Left lung (tissue), 4 donors: ENCODE measurements at regions not wholly inside any gene's neighbourhood (a gene's known extent, or its start where the extent isn't known, plus 50 kb on each side); places are given as distances from the start of the nearest gene placed in this dataset.

Experiments
- ATAC-seq: fragments of 200-7000 bp; cut with Tn5 transposase; one replicate; pipeline ENCODE4 v1.9.1; 2020; ENCODE audit warnings: moderate library complexity
- DNase-seq, 4 donors: peaks; one replicate each; pipeline ENCODE4 v3.0.0-alpha.2; 2013 to 2020
- H3K27ac ChIP-seq, 2 donors: fragments of 200-600 bp; sonication (generic) in 1 of 2; one replicate each; pipeline versions ENCODE4 v1.5.0 to v1.8.0; 2020 to 2021
- H3K27me3 ChIP-seq, 2 donors: fragments of 200-600 bp; sonication (generic) in 1 of 2; one replicate each; pipeline versions ENCODE4 v1.5.0 to v1.8.0; 2020 to 2021
- H3K36me3 ChIP-seq, 2 donors: fragments of 200-600 bp; sonication (generic) in 1 of 2; one replicate each; pipeline versions ENCODE4 v1.5.0 to v1.8.0; 2020 to 2021
- H3K4me1 ChIP-seq, 2 donors: fragments of 200-600 bp; one replicate each; pipeline ENCODE4 v1.8.0; 2021
- H3K4me3 ChIP-seq, 2 donors: fragments of 200-600 bp; sonication (generic) in 1 of 2; one replicate each; pipeline versions ENCODE4 v1.5.0 to v1.8.0; 2020 to 2021; ENCODE audit warnings: mild to moderate bottlenecking in 1 of 2
- H3K9me3 ChIP-seq, 2 donors: fragments of 200-600 bp; sonication (generic) in 1 of 2; one replicate each; pipeline versions ENCODE4 v1.5.0 to v1.8.0; 2020 to 2021
- CTCF ChIP-seq, 2 donors: fragments of 200-600 bp; sonication (generic) in 1 of 2; IDR thresholded peaks; one replicate each; pipeline versions ENCODE4 v1.5.0 to v1.8.0; 2021; ENCODE audit warnings: antibody characterized with exemption in 2 of 2
- intact Hi-C, 2 donors: fragments of 100-400 bp; cut with DNase I; formaldehyde crosslinking; loops; one replicate each; pipeline versions ENCODE4 v1.11.2 to v1.14.2; 2022
- donor health status: DM: no; HTN: yes; CAD: no.
- donor health status: DM: no; HTN: no; CAD: no.

GRCh38 chr20:40961686-40962640 is 66.7 kb upstream of the TOP1 start:
- Histone ChIP-seq H3K4me1 (peaks cover 0 to 20% of the 10 kb centered on the region in 2 donors), H3K27me3 (no peaks in the 10 kb centered on the region), H3K9me3 (no peaks in the 10 kb centered on the region), H3K36me3 (no peaks in the 10 kb centered on the region), H3K27ac (no peak overlapping the region), H3K4me3 (no peak overlapping the region)
- TF ChIP-seq CTCF (IDR thresholded peaks at IDR 0.05), result no peak
- intact Hi-C loops, result no loop called here
- no peak for DNase-seq
- no peak for ATAC-seq

GRCh38 chr20:40962733-40963504 is 65.7 kb upstream of the TOP1 start:
- H3K36me3 ChIP-seq, result no peaks in the 10 kb centered on the region
- peak; percentile 94 for TF ChIP-seq CTCF (IDR thresholded peaks at IDR 0.05)
- no peak overlapping the region for H3K27ac ChIP-seq

GRCh38 chr20:40963505-40963845 is 65.1 kb upstream of the TOP1 start:
- Histone ChIP-seq H3K27me3 (no peaks in the 10 kb centered on the region), H3K4me3 (no peak overlapping the region), H3K9me3 (no peaks in the 10 kb centered on the region), H3K36me3 (no peaks in the 10 kb centered on the region), H3K27ac (no peak overlapping the region), H3K4me1 (peaks cover 0 to 20% of the 10 kb centered on the region in 2 donors)
- ATAC-seq, result no peak
- no peak for DNase-seq
- intact Hi-C loops, result no loop called here
- no peak for TF ChIP-seq CTCF (IDR thresholded peaks at IDR 0.05)

More at GRCh38 chr20:40962733-40963504, 65.7 kb upstream of the TOP1 start:
- Histone ChIP-seq H3K4me1 (peaks cover 0 to 20% of the 10 kb centered on the region in 2 donors), H3K27me3 (no peaks in the 10 kb centered on the region), H3K9me3 (no peaks in the 10 kb centered on the region), H3K4me3 (no peak overlapping the region)
- ATAC-seq (peak; percentile 94), DNase-seq (peak; percentile 57 to 89 (median 76))
- intact Hi-C loops, result no loop called here

GRCh38 chr20:40965671-40966070 is 63.0 kb upstream of the TOP1 start:
- Histone ChIP-seq H3K27me3 (peaks cover 0 to 9% of the 10 kb centered on the region in 2 donors), H3K27ac (no peak overlapping the region), H3K4me1 (peaks cover 0 to 26% of the 10 kb centered on the region in 2 donors), H3K36me3 (no peaks in the 10 kb centered on the region), H3K9me3 (no peaks in the 10 kb centered on the region), H3K4me3 (no peak overlapping the region)
- intact Hi-C loops, result loop anchor here in 1 of 2 donors (5.0 kb wide), 1 partner anchor 132 kb away; no protein-coding TSS in a partner anchor
- no peak for TF ChIP-seq CTCF (IDR thresholded peaks at IDR 0.05)
- DNase-seq (no peak), ATAC-seq (no peak)

- no peak for TF ChIP-seq CTCF (IDR thresholded peaks at IDR 0.05)
- H3K4me1 ChIP-seq, result peaks cover 0 to 26% of the 10 kb centered on the region in 2 donors
- H3K4me3 ChIP-seq, result no peak overlapping the region
- intact Hi-C loops, result loop anchor here in 1 of 2 donors (5.0 kb wide), 1 partner anchor 131 kb away; no protein-coding TSS in a partner anchor
- H3K27me3 ChIP-seq, result peaks cover 0 to 9% of the 10 kb centered on the region in 2 donors
- H3K9me3 ChIP-seq, result no peaks in the 10 kb centered on the region
- no peak overlapping the region for H3K27ac ChIP-seq
- no peaks in the 10 kb centered on the region for H3K36me3 ChIP-seq
- no peak for ATAC-seq
- no peak for DNase-seq
Measured at GRCh38 chr20:40966103-40966502, 62.5 kb upstream of the TOP1 start.
